ENCODE measurements at regions not wholly inside any gene's neighbourhood (a gene's known extent, or its start where the extent isn't known, plus 50 kb on each side); places are given as distances from the start of the nearest gene placed in this dataset.

DNA sequence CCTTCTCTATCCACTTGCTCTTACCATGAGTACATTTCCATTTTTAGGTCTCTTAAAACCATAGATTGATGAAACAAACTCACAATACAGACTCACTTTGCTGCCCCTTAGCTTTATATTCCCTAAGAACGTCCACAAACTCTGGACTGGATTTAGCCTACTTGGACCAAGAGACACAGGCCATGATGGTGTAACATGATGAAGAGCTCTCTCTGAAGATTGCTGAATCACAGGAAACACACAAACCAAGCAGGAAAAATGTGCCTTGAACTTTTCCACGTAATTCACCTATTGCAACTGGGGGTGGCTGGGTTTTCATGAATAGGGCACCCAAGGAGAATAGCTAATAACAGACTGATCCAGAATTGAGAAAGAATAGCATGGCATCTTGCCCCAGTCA is 201.7 kb upstream of the RBBP8 start:
- no peaks in the 10 kb centered on the region for H3K79me2 ChIP-seq (ENCODE audit: insufficient read depth, low read length)
- no peak overlapping the region for H3K9ac ChIP-seq (ENCODE audit: low read length)
- DNase-seq (ENCODE audit: low read depth, low spot score) = no peak
- H2AFZ ChIP-seq (ENCODE audit: low read depth, low read length, poor library complexity, severe bottlenecking) = no peak overlapping the region
- intact Hi-C loops (cut with micrococcal nuclease) = no loop called here
- no peak overlapping the region for H3K4me3 ChIP-seq (replicated peaks in 1 of 2; ENCODE audit: low read depth in 1 of 2, low read length in 2 of 2)
- no peak for ATAC-seq
- ChIA-PET CTCF (no interaction called here), POLR2A (no interaction called here), RAD21 (ENCODE audit: low non-redundant PET in 1 of 2, low total read pairs in 2 of 2, uncharacterized antibody in 2 of 2, unreplicated experiment in 2 of 2) (no interaction called here)
- H3K4me2 ChIP-seq (ENCODE audit: low read length) = no peak overlapping the region
- peaks cover 7% of the 10 kb centered on the region; the same call in 1 of the 2 replicates for H3K27me3 ChIP-seq (ENCODE audit: insufficient read depth, low read length)
- no peaks in the 10 kb centered on the region for H3K36me3 ChIP-seq (ENCODE audit: control insufficient read depth in 1 of 2, insufficient read depth in 2 of 2, low read length in 2 of 2)
- BruUV-seq (replicated peaks) = no TSS peak
- H3K27ac ChIP-seq (ENCODE audit: low read depth, low read length) = no peak overlapping the region
- H3K4me1 ChIP-seq (ENCODE audit: control insufficient read depth in 1 of 2, insufficient read depth in 2 of 2, low read length in 2 of 2) = no peaks in the 10 kb centered on the region
- no peaks in the 10 kb centered on the region for H4K20me1 ChIP-seq (ENCODE audit: insufficient read depth)
- no peaks in the 10 kb centered on the region for H3K9me3 ChIP-seq (ENCODE audit: control insufficient read depth in 1 of 2, insufficient read depth in 1 of 2, low read depth in 1 of 2, low read length in 2 of 2)
- TF ChIP-seq RAD21 (IDR thresholded peaks at IDR 0.05; ENCODE audit: low read depth) (no peak), POLR2A (IDR thresholded peaks at IDR 0.05; ENCODE audit: borderline replicate concordance, extremely low read depth, insufficient read depth, insufficient read length) (no peak), SRF (IDR thresholded peaks at IDR 0.05; ENCODE audit: low read depth) (no peak), EGR1 (IDR thresholded peaks at IDR 0.05; ENCODE audit: low read depth) (no peak), ZFX (IDR thresholded peaks at IDR 0.05) (no peak), POLR2AphosphoS5 (IDR thresholded peaks at IDR 0.05; ENCODE audit: low read depth, low read length) (no peak), EZH2 (IDR thresholded peaks at IDR 0.05) (no peak), CBX3 (IDR thresholded peaks at IDR 0.05; ENCODE audit: low read depth) (no peak), ZBTB33 (IDR thresholded peaks at IDR 0.05; ENCODE audit: extremely low read depth, insufficient replicate concordance, low read length) (no peak), FOSL1 (IDR thresholded peaks at IDR 0.05; ENCODE audit: low read depth) (no peak), YY1 (IDR thresholded peaks at IDR 0.05; ENCODE audit: extremely low read depth, insufficient replicate concordance, low read depth, low read length) (no peak), SP1 (IDR thresholded peaks at IDR 0.05; ENCODE audit: low read depth) (no peak), SIN3A (IDR thresholded peaks at IDR 0.05; ENCODE audit: low read depth) (no peak), ELF1 (IDR thresholded peaks at IDR 0.05; ENCODE audit: borderline replicate concordance, low read depth) (no peak), ZNF274 (IDR thresholded peaks at IDR 0.05; ENCODE audit: low read depth, low read length) (no peak)
- TF ChIP-seq, protein P1, sequence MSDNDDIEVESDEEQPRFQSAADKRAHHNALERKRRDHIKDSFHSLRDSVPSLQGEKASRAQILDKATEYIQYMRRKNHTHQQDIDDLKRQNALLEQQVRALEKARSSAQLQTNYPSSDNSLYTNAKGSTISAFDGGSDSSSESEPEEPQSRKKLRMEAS (IDR thresholded peaks at IDR 0.05) = no peak
- TF ChIP-seq, protein P2, sequence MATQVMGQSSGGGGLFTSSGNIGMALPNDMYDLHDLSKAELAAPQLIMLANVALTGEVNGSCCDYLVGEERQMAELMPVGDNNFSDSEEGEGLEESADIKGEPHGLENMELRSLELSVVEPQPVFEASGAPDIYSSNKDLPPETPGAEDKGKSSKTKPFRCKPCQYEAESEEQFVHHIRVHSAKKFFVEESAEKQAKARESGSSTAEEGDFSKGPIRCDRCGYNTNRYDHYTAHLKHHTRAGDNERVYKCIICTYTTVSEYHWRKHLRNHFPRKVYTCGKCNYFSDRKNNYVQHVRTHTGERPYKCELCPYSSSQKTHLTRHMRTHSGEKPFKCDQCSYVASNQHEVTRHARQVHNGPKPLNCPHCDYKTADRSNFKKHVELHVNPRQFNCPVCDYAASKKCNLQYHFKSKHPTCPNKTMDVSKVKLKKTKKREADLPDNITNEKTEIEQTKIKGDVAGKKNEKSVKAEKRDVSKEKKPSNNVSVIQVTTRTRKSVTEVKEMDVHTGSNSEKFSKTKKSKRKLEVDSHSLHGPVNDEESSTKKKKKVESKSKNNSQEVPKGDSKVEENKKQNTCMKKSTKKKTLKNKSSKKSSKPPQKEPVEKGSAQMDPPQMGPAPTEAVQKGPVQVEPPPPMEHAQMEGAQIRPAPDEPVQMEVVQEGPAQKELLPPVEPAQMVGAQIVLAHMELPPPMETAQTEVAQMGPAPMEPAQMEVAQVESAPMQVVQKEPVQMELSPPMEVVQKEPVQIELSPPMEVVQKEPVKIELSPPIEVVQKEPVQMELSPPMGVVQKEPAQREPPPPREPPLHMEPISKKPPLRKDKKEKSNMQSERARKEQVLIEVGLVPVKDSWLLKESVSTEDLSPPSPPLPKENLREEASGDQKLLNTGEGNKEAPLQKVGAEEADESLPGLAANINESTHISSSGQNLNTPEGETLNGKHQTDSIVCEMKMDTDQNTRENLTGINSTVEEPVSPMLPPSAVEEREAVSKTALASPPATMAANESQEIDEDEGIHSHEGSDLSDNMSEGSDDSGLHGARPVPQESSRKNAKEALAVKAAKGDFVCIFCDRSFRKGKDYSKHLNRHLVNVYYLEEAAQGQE (IDR thresholded peaks at IDR 0.05; ENCODE audit: low read depth) = no peak
- TF ChIP-seq, protein P3, sequence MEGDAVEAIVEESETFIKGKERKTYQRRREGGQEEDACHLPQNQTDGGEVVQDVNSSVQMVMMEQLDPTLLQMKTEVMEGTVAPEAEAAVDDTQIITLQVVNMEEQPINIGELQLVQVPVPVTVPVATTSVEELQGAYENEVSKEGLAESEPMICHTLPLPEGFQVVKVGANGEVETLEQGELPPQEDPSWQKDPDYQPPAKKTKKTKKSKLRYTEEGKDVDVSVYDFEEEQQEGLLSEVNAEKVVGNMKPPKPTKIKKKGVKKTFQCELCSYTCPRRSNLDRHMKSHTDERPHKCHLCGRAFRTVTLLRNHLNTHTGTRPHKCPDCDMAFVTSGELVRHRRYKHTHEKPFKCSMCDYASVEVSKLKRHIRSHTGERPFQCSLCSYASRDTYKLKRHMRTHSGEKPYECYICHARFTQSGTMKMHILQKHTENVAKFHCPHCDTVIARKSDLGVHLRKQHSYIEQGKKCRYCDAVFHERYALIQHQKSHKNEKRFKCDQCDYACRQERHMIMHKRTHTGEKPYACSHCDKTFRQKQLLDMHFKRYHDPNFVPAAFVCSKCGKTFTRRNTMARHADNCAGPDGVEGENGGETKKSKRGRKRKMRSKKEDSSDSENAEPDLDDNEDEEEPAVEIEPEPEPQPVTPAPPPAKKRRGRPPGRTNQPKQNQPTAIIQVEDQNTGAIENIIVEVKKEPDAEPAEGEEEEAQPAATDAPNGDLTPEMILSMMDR (IDR thresholded peaks at IDR 0.05 in 2 of 3, conservative IDR thresholded peaks at IDR 0.05 in 1 of 3; ENCODE audit: borderline replicate concordance in 1 of 3, insufficient read depth in 1 of 3, low read depth in 2 of 3, low read length in 2 of 3) = no peak
- H3K9me2 ChIP-seq (ENCODE audit: insufficient read depth) = no peaks in the 10 kb centered on the region

Measured in HCT116 (cell line).